GM23248 (cell line): ENCODE measurements at regions not wholly inside any gene's neighbourhood (a gene's known extent, or its start where the extent isn't known, plus 50 kb on each side); places are given as distances from the start of the nearest gene placed in this dataset.

ENCODE experiments used
- EZH2 ChIP-seq: fragments of 200-600 bp; sonication (generic); IDR thresholded peaks from 2 replicates; pipeline ENCODE4 v1.6.1; 2018; ENCODE audit warnings: antibody characterized with exemption, mild to moderate bottlenecking; ENCODE audit not compliant: insufficient read depth, poor library complexity, severe bottlenecking
- EZH2phosphoT487 ChIP-seq: fragments of 200-600 bp; sonication (generic); IDR thresholded peaks from 2 replicates; pipeline ENCODE4 v1.6.1; 2018; ENCODE audit warnings: antibody characterized with exemption, moderate library complexity, mild to moderate bottlenecking, low read depth; ENCODE audit not compliant: insufficient read depth

DNA sequence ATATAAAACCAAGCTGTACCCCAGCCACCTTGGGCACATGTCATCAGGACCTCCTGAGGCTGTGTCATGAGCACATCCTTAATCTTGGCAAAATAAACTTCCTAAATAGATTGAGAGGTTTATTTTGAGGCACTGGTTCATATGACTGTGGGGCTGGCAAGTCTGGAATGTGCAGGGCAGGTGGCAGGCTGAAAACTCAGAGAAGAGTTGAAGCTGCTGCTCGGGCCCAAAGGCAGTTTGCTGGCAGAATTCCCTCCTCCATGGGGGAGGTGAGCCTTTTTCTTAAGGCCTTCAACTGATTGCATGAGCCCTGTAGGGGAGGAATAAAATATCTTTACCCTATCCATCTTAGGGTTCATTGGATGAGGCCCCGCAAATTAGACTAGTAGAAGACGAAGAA is 72.2 kb upstream of the CDK20 start:
- TF ChIP-seq EZH2, result no peak
- TF ChIP-seq EZH2phosphoT487, result no peak
